ENCODE measurements at regions not wholly inside any gene's neighbourhood (a gene's known extent, or its start where the extent isn't known, plus 50 kb on each side); places are given as distances from the start of the nearest gene placed in this dataset.
"Not testable (repeated sequence)": the region's sequence is repeated elsewhere in the genome, so short reads cannot be mapped to it uniquely, and the experiment has no call there.

DNA sequence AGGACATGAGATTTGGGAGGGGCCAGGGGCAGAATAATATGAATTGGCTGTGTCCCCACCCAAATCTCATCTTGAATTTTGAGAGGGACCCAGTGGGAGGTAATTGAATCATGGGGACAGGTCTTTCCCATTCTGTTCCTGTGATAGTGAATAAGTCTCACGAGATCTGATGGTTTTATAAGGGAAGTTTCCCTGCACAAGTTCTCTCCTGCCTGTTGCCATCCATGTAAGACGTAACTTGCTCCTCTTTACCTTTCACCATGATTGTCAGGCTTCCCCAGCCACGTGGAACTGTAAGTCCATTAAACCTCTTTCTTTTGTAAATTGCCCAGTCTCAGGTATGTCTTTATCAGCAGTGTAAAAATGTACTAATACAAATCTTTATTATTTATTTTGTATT lies 452.8 kb upstream of the MGAT4C start:
- H3K27me3 Mint-ChIP-seq; H3K4me1 Mint-ChIP-seq; H3K36me3 Mint-ChIP-seq; ATAC-seq (replicated peaks); DNase-seq; H3K4me3 Mint-ChIP-seq; H3K27ac Mint-ChIP-seq: not testable (repeated sequence)
- peaks cover 7 to 19% of the 10 kb centered on the region in 2 donors for H3K9me3 Mint-ChIP-seq

DNA sequence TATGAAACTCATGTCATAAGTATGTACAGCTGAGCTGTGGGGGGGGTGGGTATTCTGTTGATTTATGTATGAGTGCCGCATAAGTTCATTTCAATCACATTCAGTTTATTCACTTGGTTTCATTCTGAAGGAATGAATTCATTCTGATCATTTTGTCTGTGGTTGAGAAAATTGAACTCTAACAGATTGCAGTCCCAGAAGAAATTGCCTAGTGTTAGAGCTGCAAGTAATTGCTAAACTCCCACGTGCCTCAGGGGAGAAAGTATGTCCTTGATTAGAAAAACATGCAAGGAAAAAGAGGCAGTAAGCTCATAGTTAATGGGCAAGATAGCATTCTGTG lies 442.4 kb upstream of the MGAT4C start:
- no peak overlapping the region for H3K27ac Mint-ChIP-seq
- H3K4me3 Mint-ChIP-seq: no peak overlapping the region
- ATAC-seq (replicated peaks) (no peak), DNase-seq (no peak)
- no peaks in the 10 kb centered on the region for H3K36me3 Mint-ChIP-seq
- H3K4me1 Mint-ChIP-seq: no peaks in the 10 kb centered on the region
- peaks cover 0 to 2% of the 10 kb centered on the region in 2 donors for H3K9me3 Mint-ChIP-seq
- no peaks in the 10 kb centered on the region for H3K27me3 Mint-ChIP-seq

DNA sequence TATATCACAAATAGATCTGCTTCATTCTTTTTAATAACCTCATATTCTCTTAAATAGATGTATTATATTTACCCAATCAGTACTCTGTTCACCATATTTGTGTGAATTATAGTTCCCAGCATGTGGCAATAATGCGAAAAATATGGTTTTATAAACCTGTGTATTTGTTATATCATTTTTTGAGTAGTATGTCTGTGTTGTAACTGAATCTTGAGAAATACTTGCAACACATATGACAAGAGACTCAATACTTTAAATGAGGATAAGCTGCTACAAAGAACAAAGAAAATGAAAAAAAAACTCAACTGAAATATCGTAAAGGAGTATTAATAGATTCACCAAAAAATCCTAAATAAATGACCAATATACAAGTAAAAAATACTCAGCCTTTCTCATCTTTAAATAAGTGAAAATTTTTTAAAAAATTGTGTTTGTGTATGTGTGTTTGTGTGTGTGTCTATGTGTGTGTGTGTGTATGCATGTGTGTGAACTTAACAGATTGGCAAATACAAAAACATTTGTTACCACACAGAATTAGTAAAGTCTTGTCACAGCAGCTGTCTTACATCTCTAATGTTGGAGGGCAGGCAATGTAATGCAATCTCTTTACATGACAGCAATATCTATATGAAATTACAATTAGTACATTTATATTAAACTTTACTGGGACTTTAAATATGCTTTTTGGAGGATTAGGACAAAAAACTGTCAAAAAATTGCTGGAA lies 441.9 kb upstream of the MGAT4C start:
- Mint-ChIP-seq H3K27ac (no peak overlapping the region), H3K4me3 (no peak overlapping the region), H3K9me3 (peaks cover 0 to 2% of the 10 kb centered on the region in 2 donors), H3K27me3 (no peaks in the 10 kb centered on the region), H3K4me1 (no peaks in the 10 kb centered on the region), H3K36me3 (no peaks in the 10 kb centered on the region)
- ATAC-seq (replicated peaks): no peak
- DNase-seq: no peak

DNA sequence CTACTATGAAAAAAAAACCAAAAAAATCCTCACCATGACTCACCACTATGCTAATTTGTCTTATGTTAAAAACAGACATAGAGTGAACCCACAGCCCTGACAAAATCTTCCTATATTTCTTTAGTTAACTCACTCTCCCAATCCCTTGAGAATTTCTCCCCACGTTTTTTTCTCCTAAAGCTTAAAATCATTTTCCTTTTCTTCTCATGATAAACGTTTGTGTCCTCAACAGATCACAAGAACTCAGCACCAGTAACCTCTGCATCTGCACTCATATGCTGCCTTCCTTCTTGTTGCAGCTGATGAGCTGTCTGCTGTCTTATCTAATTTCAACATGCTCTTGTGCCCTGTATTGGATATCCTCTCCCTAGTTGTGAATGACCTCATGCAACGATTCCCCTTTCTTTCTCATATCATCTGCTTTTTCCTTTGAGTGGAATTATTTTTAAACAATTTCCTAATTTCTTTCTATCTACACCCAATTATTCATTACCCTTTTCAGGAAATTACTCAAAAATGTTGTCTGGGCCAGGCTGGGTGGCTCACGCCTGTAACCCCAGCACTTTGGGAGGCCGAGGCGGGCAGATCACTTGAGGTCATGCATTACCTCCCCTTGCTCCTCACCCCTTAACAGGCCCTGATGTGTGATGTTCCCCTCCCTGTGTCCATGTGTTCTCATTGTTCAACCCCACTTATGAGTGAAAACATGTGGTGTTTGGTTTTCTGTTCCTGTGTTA lies 427.5 kb upstream of the MGAT4C start:
- no peaks in the 10 kb centered on the region for H3K27me3 Mint-ChIP-seq
- ATAC-seq (replicated peaks) (no peak), DNase-seq (no peak)
- no peak overlapping the region for H3K27ac Mint-ChIP-seq
- no peaks in the 10 kb centered on the region for H3K4me1 Mint-ChIP-seq
- H3K4me3 Mint-ChIP-seq: no peak overlapping the region
- H3K9me3 Mint-ChIP-seq: peaks cover under 1 to 8% of the 10 kb centered on the region in 2 donors
- no peaks in the 10 kb centered on the region for H3K36me3 Mint-ChIP-seq

DNA sequence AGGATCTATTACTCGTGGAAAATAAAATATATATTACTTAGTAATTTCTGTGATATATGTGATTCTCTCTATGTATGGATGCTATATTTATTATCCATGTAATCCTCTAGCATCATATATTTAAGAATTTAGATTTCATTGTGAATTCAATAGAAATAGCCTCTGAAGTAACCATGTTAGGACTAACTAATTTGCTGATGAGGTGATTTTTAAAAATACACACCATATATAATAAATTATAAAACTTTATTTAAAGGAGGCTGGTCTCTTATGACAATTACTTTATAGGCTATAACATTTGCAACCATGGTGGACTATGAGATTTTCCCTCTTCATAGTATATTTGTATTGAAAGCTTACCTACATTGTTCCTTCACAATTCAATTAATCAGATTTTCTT lies 424.9 kb upstream of the MGAT4C start:
- no peak for DNase-seq
- Mint-ChIP-seq H3K9me3 (no peaks in the 10 kb centered on the region), H3K36me3 (no peaks in the 10 kb centered on the region), H3K4me3 (no peak overlapping the region), H3K27ac (no peak overlapping the region), H3K4me1 (no peaks in the 10 kb centered on the region), H3K27me3 (no peaks in the 10 kb centered on the region)
- ATAC-seq (replicated peaks): no peak

DNA sequence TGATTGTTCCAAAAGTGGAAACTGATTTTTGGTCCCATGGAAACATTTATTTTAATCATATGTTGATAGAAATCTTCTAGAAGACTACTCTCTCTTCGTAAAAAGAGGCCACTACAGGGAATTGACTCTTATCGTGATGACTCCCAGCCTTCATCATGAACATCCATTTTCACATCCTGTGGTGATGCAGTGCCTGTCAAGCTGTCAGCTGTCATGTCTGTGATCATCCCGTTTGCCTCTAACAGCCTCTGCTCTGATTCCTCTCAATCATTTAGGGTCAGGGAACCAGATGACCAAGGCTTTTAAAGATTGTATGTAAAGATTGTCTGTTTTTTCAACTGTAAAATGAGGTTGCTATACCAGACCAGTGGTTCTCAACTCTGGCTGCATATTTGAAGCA lies 419.0 kb upstream of the MGAT4C start:
- H3K4me3 Mint-ChIP-seq: no peak overlapping the region
- ATAC-seq (replicated peaks): no peak

DNA sequence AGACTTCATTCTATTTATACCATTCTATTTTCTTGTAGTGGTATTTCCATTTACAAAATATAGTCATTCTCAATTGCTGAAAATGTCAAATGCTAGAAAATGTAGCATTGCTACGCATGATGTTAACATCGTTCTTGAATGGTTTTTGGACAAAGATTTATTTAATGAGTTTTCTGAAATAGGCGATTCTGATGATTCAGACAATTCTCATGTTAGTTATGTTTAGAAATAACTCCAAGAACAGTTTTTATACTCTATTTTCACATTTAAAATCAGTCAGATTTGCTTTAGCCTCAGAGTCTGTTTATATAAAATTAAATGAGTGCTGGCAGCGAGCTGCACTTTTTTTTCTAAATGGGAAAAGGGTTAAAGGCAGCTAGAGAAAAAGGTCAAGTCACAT lies 414.8 kb upstream of the MGAT4C start:
- no peak for DNase-seq
- ATAC-seq (replicated peaks): no peak
- Mint-ChIP-seq H3K4me1 (no peaks in the 10 kb centered on the region), H3K27ac (no peak overlapping the region), H3K4me3 (no peak overlapping the region), H3K27me3 (no peaks in the 10 kb centered on the region), H3K36me3 (no peaks in the 10 kb centered on the region), H3K9me3 (peaks cover 3 to 6% of the 10 kb centered on the region in 2 donors)

More for the DNA sequence above, 419.0 kb upstream of the MGAT4C start:
- DNase-seq: no peak
- Mint-ChIP-seq H3K27ac (no peak overlapping the region), H3K36me3 (no peaks in the 10 kb centered on the region), H3K9me3 (no peaks in the 10 kb centered on the region), H3K4me1 (no peaks in the 10 kb centered on the region), H3K27me3 (no peaks in the 10 kb centered on the region)

DNA sequence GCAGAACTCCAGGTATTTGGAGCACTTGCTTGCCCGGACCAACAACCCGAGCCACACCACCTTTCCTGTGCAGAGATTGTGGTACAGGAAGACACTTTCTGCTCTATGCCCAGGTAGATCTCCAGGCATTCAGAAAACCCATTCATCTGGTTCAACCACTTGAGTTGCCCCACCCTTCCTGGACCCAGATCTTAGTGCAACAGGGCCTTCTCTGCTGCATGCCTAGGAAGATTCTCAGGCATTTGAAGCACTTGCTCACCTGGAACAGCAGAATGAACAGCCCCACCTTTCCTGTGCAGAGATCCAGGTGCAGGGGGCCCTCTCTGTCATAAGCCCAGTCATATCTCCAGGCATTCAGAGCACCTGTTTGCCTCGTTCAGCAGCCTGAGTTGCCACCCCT lies 412.8 kb upstream of the MGAT4C start:
- Mint-ChIP-seq H3K27ac (no peak overlapping the region), H3K9me3 (peaks cover 5 to 6% of the 10 kb centered on the region in 2 donors), H3K27me3 (no peaks in the 10 kb centered on the region), H3K4me3 (no peak overlapping the region), H3K36me3 (no peaks in the 10 kb centered on the region), H3K4me1 (no peaks in the 10 kb centered on the region)
- DNase-seq (no peak), ATAC-seq (replicated peaks) (no peak)

DNA sequence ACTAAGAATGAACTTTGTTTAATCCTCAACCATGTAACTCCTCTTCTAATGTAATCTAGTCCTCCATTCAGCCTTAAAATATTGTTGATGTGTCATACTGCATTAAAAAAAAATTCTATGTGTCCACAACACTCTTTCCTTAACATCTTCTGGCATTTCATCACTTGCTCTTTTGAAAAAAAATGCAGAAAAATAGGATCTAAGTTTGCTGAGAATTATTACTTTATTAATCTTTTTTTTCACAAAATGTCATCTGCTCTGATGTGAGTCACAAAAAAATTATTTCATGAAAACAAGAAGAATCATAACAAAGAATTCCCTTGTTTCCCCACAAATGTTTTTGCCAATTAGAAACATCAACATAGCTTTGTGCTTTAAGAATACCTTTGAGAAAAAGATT lies 410.1 kb upstream of the MGAT4C start:
- Mint-ChIP-seq H3K4me1 (no peaks in the 10 kb centered on the region), H3K4me3 (no peak overlapping the region), H3K36me3 (no peaks in the 10 kb centered on the region), H3K9me3 (peaks cover 5 to 6% of the 10 kb centered on the region in 2 donors), H3K27me3 (no peaks in the 10 kb centered on the region), H3K27ac (no peak overlapping the region)
- DNase-seq (no peak), ATAC-seq (replicated peaks) (no peak)

DNA sequence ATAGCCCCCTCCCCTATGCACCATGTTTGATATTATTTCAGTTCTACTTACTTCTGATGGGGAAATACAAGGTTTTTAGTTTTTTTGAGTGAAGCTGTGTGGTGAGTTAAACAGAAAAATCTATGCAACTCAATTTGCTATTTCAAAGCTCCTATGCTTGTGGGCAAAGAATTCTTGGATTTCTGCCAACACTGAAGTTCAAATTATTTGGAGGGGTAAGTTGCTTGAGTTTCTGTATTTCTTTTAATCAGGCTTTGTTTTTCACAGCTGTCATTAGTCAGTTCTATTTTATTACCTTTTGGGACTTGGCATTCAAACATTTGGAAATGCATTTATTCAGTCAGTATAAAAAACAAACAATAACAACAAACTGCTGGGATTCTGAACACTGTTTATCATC lies 407.5 kb upstream of the MGAT4C start:
- DNase-seq: no peak

DNA sequence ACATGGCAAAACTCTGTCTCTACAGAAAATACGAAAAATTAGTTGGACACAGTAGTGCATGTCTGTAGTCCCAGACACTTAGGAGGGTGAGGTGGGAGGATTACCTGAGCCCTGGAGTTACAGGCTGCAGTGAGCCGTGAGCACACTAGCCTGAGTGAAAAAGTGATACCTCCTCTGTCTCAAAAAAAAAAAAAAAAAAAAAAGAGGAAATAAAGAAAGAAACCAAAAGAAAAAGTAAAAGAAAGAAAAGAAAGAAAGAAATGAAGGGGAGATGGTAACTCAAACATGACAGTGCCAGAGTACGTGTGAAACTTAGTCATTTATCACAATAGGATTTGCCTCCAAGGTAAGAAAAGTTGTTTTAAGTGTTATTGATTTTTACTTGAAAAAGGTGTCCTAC lies 407.0 kb upstream of the MGAT4C start:
- DNase-seq: no peak
- no peak overlapping the region for H3K27ac Mint-ChIP-seq
- no peak for ATAC-seq (replicated peaks)
- no peaks in the 10 kb centered on the region for H3K4me1 Mint-ChIP-seq
- H3K27me3 Mint-ChIP-seq: no peaks in the 10 kb centered on the region
- H3K4me3 Mint-ChIP-seq: no peak overlapping the region
- peaks cover 0 to 4% of the 10 kb centered on the region in 2 donors for H3K9me3 Mint-ChIP-seq
- H3K36me3 Mint-ChIP-seq: no peaks in the 10 kb centered on the region

More for the DNA sequence above, 407.5 kb upstream of the MGAT4C start:
- Mint-ChIP-seq H3K4me1 (no peaks in the 10 kb centered on the region), H3K4me3 (no peak overlapping the region), H3K27ac (no peak overlapping the region), H3K27me3 (no peaks in the 10 kb centered on the region), H3K9me3 (peaks cover 0 to 5% of the 10 kb centered on the region in 2 donors), H3K36me3 (no peaks in the 10 kb centered on the region)
- ATAC-seq (replicated peaks): no peak

DNA sequence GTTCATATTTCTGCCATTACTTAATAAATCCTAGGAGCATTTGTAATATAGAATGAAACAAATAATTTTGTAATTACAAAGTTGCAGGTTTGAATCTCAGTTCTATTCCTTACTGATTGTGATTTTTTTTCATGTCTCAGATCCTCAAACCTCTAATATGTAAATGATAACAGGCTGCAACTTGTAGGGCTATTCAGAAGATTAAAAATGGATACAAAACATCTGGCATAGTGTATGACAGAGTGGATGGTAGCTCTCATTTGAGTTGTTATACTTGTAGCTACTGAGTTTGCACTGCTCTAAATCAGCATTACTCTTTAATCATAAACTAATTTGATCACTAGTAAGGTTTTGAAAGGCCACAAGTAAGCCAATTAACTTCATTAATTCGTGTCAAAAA lies 406.3 kb upstream of the MGAT4C start:
- ATAC-seq (replicated peaks): no peak

DNA sequence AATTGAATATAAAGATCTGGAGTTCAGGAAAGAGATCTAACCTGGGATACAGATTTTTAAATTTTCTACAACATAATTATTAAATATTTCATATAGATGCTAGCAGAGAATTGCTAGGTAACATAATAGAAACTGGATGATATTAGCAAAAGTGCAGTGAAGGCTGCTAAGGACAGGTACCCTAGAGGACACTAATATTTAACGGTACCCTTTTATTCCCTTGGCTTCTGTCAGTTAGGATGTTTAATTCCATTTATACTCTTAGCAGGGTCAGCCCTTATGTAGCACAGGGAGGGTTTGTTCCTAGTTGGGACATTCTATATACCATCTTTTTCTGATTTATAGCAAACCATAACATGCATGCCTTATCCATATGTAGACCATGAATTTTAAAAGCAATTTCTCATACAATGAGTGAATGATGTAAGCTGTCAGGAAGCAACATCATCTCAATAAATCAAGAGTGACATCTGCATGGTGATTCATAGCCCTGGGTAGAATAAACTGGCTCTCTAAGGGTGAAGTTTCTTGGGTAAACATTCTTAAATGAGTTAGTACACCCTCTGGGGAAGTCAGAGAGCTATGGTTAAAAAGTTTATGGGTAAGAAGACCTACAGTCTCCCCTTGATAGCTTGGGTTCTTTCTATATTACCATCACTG lies 404.4 kb upstream of the MGAT4C start:
- Mint-ChIP-seq H3K36me3 (no peaks in the 10 kb centered on the region), H3K4me3 (no peak overlapping the region), H3K9me3 (peaks cover 0 to 2% of the 10 kb centered on the region in 2 donors), H3K27me3 (no peaks in the 10 kb centered on the region), H3K27ac (no peak overlapping the region), H3K4me1 (no peaks in the 10 kb centered on the region)
- ATAC-seq (replicated peaks) (no peak), DNase-seq (no peak)

More for the DNA sequence above, 406.3 kb upstream of the MGAT4C start:
- DNase-seq: no peak
- Mint-ChIP-seq H3K4me1 (no peaks in the 10 kb centered on the region), H3K9me3 (peaks cover 0 to 2% of the 10 kb centered on the region in 2 donors), H3K36me3 (no peaks in the 10 kb centered on the region), H3K27me3 (no peaks in the 10 kb centered on the region), H3K4me3 (no peak overlapping the region), H3K27ac (no peak overlapping the region)

DNA sequence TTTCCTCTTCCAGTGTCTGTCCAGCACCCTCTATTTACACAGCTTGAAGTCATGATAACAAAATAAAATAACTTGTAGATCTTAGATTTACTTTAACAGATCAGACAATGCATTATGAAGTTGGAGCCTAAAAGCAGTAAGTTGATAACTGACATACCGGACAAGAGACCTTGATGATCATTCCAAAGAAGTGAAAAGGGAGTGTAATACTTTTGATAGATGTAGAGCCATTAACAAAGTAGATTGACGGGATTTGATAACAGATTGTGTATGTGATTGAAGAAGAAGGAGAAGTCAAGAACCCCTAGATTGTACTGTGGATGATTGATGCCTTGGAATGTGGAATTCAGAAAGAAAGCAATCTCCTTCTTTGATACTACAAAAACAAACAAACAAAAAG lies 403.8 kb upstream of the MGAT4C start:
- H3K9me3 Mint-ChIP-seq: peaks cover 0 to 2% of the 10 kb centered on the region in 2 donors

DNA sequence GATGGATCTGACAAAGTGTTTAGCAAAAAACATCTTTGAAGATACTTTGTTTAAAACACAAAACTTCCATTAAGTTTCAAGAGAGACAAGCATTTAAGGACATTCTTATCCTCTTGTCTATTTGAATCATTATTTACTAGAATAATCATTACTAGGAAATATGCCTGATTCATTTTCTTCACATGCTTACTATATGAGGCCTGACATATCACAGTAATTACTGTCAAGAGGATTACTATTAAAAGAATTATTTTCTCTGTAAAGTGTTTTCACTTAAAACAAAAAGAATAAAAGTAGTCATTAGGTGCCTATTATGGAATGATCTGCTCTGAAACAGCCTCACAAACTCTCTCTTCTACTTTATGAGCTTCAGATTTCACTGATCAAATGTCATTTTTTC lies 402.1 kb upstream of the MGAT4C start:
- Mint-ChIP-seq H3K36me3 (no peaks in the 10 kb centered on the region), H3K4me1 (no peaks in the 10 kb centered on the region), H3K4me3 (no peak overlapping the region), H3K9me3 (no peaks in the 10 kb centered on the region), H3K27me3 (no peaks in the 10 kb centered on the region), H3K27ac (no peak overlapping the region)
- DNase-seq (no peak), ATAC-seq (replicated peaks) (no peak)

More for the DNA sequence above, 403.8 kb upstream of the MGAT4C start:
- H3K27me3 Mint-ChIP-seq: no peaks in the 10 kb centered on the region
- DNase-seq (no peak), ATAC-seq (replicated peaks) (no peak)
- no peaks in the 10 kb centered on the region for H3K4me1 Mint-ChIP-seq
- no peak overlapping the region for H3K4me3 Mint-ChIP-seq
- H3K36me3 Mint-ChIP-seq: no peaks in the 10 kb centered on the region
- H3K27ac Mint-ChIP-seq: no peak overlapping the region

Data from stimulated activated naive B cell treated with anti-CD40 and anti-IgM and Interleukin-4, amounts not matched to agents 10 μg/mL and 1 μg/mL and 100 μg/mL, for 72 hours (primary cell).